Limb (tissue), 2 donors: ENCODE measurements at regions not wholly inside any gene's neighbourhood (a gene's known extent, or its start where the extent isn't known, plus 50 kb on each side); places are given as distances from the start of the nearest gene placed in this dataset.

Experiments used
- DNase-seq, 2 donors: peaks; one replicate each; pipeline ENCODE4 v3.0.0-alpha.2; 2016; ENCODE audit errors: extremely low spot score in 2 of 2

GRCh38 chr16:26189536-26189935 is 497.8 kb downstream of the HS3ST4 start:
- no peak for DNase-seq

- DNase-seq = no peak
Observed at GRCh38 chr16:26194526-26194925, 502.8 kb downstream of the HS3ST4 start.

- no peak for DNase-seq
Observed at GRCh38 chr16:26195225-26195624, 503.5 kb downstream of the HS3ST4 start.

- DNase-seq = no peak
Observed at GRCh38 chr16:26196310-26196709, 504.6 kb downstream of the HS3ST4 start.

GRCh38 chr16:26196802-26197201 is 505.0 kb downstream of the HS3ST4 start:
- DNase-seq = no peak

- DNase-seq = no peak
Observed at GRCh38 chr16:26197707-26198106, 505.9 kb downstream of the HS3ST4 start.

GRCh38 chr16:26198221-26198620 is 506.5 kb downstream of the HS3ST4 start:
- DNase-seq = no peak

- DNase-seq = no peak
Observed at GRCh38 chr16:26204138-26204537, 512.4 kb downstream of the HS3ST4 start.

- DNase-seq = no peak
Observed at GRCh38 chr16:26211542-26211941, 519.8 kb downstream of the HS3ST4 start.

- no peak for DNase-seq
Observed at GRCh38 chr16:26212599-26212998, 520.8 kb downstream of the HS3ST4 start.

GRCh38 chr16:26214581-26215174 is 522.9 kb downstream of the HS3ST4 start:
- no peak for DNase-seq

GRCh38 chr16:26220894-26221293 is 529.1 kb downstream of the HS3ST4 start:
- DNase-seq = no peak

GRCh38 chr16:26231647-26232046 is 539.9 kb downstream of the HS3ST4 start:
- no peak for DNase-seq

- no peak for DNase-seq
Observed at GRCh38 chr16:26240807-26241206, 549.0 kb downstream of the HS3ST4 start.

GRCh38 chr16:26247063-26247462 is 555.3 kb downstream of the HS3ST4 start:
- no peak for DNase-seq

- DNase-seq = no peak
Observed at GRCh38 chr16:26252598-26252997, 560.8 kb downstream of the HS3ST4 start.

GRCh38 chr16:26261621-26262020 is 569.9 kb downstream of the HS3ST4 start:
- no peak for DNase-seq

GRCh38 chr16:26263406-26263805 is 571.6 kb downstream of the HS3ST4 start:
- DNase-seq = no peak

- no peak for DNase-seq
Observed at GRCh38 chr16:26267641-26268040, 575.9 kb downstream of the HS3ST4 start.

- DNase-seq = no peak
Observed at GRCh38 chr16:26269673-26270072, 577.9 kb downstream of the HS3ST4 start.

- no peak for DNase-seq
Observed at GRCh38 chr16:26273607-26274006, 581.8 kb downstream of the HS3ST4 start.

- no peak for DNase-seq
Observed at GRCh38 chr16:26275021-26275590, 583.3 kb downstream of the HS3ST4 start.

GRCh38 chr16:26276289-26276688 is 584.5 kb downstream of the HS3ST4 start:
- DNase-seq = no peak
